Activated CD4-positive, CD25-positive, alpha-beta regulatory T cell treated with anti-CD3 and anti-CD28 coated beads, Interleukin-2, amount 50 U/mL, for 24 hours (primary cell): ENCODE measurements at regions not wholly inside any gene's neighbourhood (a gene's known extent, or its start where the extent isn't known, plus 50 kb on each side); places are given as distances from the start of the nearest gene placed in this dataset.

Experiments
- ATAC-seq, 2 donors: fragments of 150-1000 bp; cut with Tn5 transposase; one replicate each; pipeline ENCODE4 v1.10.0; 2021; ENCODE audit warnings: mild to moderate bottlenecking in 1 of 2, moderate library complexity in 1 of 2

- ATAC-seq = no peak
Observed at GRCh38 chr18:78721238-78721875, 258.3 kb upstream of the SALL3 start.

GRCh38 chr18:78721981-78722380 lies 257.6 kb upstream of the SALL3 start:
- no peak for ATAC-seq

GRCh38 chr18:78722386-78722785 lies 257.2 kb upstream of the SALL3 start:
- ATAC-seq = no peak

- ATAC-seq = no peak
Observed at GRCh38 chr18:78722929-78723710, 256.5 kb upstream of the SALL3 start.

- ATAC-seq = no peak
Observed at GRCh38 chr18:78724214-78724914, 255.3 kb upstream of the SALL3 start.

GRCh38 chr18:78725426-78725825 lies 254.2 kb upstream of the SALL3 start:
- ATAC-seq = no peak

- ATAC-seq = no peak
Observed at GRCh38 chr18:78726326-78727056, 253.1 kb upstream of the SALL3 start.

- ATAC-seq = no peak
Observed at GRCh38 chr18:78727057-78727739, 252.4 kb upstream of the SALL3 start.

GRCh38 chr18:78727877-78728783 lies 251.5 kb upstream of the SALL3 start:
- ATAC-seq = no peak

- ATAC-seq = no peak
Observed at GRCh38 chr18:78728784-78729467, 250.7 kb upstream of the SALL3 start.

GRCh38 chr18:78730546-78730945 lies 249.1 kb upstream of the SALL3 start:
- ATAC-seq = no peak

GRCh38 chr18:78731016-78731397 lies 248.6 kb upstream of the SALL3 start:
- ATAC-seq = no peak

- no peak for ATAC-seq
Observed at GRCh38 chr18:78731398-78732032, 248.1 kb upstream of the SALL3 start.

GRCh38 chr18:78732273-78733210 lies 247.1 kb upstream of the SALL3 start:
- ATAC-seq = no peak

GRCh38 chr18:78733762-78734613 lies 245.6 kb upstream of the SALL3 start:
- ATAC-seq = no peak

GRCh38 chr18:78734614-78734945 lies 245.0 kb upstream of the SALL3 start:
- ATAC-seq = no peak

GRCh38 chr18:78735131-78736014 lies 244.2 kb upstream of the SALL3 start:
- ATAC-seq = no peak
